ENCODE measurements at regions not wholly inside any gene's neighbourhood (a gene's known extent, or its start where the extent isn't known, plus 50 kb on each side); places are given as distances from the start of the nearest gene placed in this dataset.
A peak's percentile ranks its signal among the peaks of the same experiment; 100 is the strongest.

DNA sequence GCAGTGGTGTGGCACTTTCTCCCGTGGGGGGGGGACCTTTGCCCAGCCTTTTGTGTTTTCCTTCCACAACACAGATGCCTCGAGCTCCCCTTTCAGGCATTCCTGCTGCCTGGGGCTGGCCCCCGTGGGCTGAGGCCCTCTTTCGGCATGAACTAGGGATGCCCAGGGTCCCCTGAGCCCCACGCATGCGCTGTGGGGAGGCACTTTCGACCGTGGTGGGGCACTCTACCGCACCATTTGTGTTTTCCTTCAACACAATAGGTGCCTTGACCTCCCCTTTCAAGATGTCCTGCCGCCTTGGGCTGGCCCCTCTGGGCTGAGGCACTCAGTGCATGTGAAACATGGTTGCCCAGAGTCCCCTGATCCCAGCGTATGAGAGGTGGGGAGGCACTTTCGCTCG lies 363.7 kb downstream of the ALG10 start:
- no peak for DNase-seq

DNA sequence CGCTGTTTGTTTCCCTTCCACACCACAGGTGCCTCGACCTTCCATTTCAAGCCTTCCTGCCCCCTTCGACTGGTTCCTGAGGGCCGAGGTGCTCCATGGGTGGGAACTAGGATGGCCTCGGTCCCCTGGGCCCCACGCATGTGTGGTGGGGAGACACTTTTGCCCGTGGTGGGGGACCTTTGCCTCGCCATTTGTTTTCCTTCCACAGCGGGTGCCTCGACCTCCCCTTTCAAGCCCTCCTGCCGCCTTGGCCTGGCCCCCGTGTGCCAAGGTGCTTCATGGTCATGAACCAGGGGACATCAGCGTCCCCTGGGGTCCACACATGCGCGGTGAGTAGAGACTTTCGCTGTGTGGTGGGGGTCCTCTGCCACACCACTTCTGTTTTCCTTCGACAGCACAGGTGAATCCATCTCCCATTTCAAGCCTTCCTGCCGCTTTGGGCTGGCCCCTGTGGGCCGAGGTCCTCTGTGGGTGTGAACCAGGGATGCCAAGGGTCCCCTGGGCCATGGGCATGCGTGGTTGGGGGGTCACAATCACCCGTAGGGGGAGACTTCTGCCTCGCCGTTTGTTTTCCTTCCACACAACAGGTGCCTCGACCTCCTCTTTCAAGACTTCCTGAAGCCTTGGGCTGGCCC lies 364.4 kb downstream of the ALG10 start:
- DNase-seq = no peak

- no peak for DNase-seq
These were observed 365.7 kb downstream of the ALG10 start for GRCh38 chr12:34387711-34388635.

- DNase-seq = no peak
These were observed 366.5 kb downstream of the ALG10 start for GRCh38 chr12:34388636-34389377.

- DNase-seq = no peak
These were observed 367.3 kb downstream of the ALG10 start for GRCh38 chr12:34389378-34390170.

GRCh38 chr12:34390171-34390841 lies 368.0 kb downstream of the ALG10 start:
- DNase-seq = no peak

DNA sequence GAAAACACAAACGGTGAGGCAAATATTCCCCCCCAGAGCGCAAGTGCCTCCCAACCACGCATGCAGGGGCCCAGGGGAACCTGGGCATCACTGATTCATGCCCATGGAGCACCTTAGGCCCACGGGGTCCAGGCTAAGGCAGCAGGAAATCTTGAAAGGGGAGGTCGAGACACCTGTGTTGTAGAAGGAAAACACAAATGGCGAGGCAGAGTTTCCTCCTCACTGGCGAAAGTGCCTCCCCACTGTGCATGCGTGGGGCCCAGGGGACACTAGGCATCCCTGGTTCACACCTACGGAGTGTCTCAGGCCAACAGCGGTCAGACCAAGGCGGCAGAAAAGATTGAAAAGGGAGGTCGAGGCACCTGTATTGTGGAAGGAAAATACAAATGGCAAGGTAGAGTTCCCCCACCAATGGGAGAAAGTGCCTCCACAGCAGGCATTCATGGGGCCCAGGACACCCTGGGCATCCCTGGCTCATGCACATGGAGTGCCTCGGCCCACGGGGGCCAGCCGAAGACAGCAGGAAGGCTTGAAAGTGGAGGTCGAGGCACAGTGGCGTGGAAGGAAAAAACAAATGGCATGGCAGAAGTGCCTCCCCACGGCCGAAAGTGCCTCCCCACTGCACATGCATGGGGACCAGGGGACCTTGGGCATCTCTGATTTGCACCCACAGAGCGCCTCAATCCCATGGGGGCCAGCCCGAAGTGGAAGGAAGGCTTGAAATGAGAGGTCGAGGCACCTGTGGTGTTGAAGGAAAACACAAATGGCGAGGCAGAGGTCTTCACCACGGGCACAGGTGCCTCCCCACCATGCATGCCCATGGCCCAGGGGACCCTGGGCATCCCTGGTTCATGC lies 368.8 kb downstream of the ALG10 start:
- no peak for DNase-seq

- DNase-seq = no peak
These were observed 369.7 kb downstream of the ALG10 start for GRCh38 chr12:34391771-34392581.

- no peak for DNase-seq
These were observed 370.4 kb downstream of the ALG10 start for GRCh38 chr12:34392741-34393085.

GRCh38 chr12:34393086-34393820 lies 371.0 kb downstream of the ALG10 start:
- peak in 2 of 5 experiments; percentile 2 to 3 for DNase-seq

- DNase-seq = no peak
These were observed 371.5 kb downstream of the ALG10 start for GRCh38 chr12:34393821-34394150.

DNA sequence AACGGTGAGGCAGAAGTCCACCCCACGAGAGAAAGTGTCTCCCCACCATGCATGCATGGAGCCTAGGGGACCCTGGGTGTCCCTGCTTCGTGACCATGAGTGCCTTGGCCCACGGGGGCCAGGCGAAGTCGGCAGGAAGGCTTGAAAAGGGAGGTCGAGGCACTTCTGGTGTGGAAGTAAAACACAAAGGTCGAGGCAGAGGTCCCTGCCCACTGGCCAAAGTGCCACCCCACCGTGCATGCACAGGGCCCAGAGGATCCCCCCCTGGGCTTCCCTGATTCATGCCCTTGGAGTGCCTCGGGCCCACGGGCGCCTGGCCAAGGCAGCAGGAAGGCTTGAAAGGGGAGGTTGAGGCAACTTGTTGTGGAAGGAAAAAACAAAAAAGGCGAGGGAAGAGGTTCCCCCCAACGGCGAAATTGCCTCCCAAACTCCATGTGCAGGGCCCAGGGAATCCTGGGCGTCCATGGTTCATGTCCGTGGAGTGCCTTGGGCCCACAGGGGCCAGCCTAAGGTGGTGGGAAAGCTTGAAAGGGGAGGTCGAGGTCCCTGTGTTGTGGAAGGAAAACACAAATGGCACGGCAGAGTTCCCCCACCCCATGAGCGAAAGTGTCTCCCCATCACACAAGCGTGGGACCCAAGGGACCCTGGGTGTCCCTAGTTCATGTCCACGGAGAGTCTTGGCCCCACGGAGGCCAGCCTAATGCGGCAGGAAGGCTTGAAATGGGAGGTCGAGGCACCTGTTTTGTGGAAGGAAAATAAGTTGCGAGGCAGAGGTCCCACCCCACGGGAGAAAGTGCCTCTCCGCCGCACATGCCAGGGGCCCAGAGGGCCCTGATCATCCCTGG lies 372.1 kb downstream of the ALG10 start:
- peak in 2 of 5 experiments; percentile 1 to 3 for DNase-seq

GRCh38 chr12:34395056-34396005 lies 373.0 kb downstream of the ALG10 start:
- DNase-seq = peak in 1 of 5 experiments; percentile 6

- peak in 1 of 5 experiments; percentile 7 for DNase-seq
These were observed 373.9 kb downstream of the ALG10 start for GRCh38 chr12:34396006-34396860.

DNA sequence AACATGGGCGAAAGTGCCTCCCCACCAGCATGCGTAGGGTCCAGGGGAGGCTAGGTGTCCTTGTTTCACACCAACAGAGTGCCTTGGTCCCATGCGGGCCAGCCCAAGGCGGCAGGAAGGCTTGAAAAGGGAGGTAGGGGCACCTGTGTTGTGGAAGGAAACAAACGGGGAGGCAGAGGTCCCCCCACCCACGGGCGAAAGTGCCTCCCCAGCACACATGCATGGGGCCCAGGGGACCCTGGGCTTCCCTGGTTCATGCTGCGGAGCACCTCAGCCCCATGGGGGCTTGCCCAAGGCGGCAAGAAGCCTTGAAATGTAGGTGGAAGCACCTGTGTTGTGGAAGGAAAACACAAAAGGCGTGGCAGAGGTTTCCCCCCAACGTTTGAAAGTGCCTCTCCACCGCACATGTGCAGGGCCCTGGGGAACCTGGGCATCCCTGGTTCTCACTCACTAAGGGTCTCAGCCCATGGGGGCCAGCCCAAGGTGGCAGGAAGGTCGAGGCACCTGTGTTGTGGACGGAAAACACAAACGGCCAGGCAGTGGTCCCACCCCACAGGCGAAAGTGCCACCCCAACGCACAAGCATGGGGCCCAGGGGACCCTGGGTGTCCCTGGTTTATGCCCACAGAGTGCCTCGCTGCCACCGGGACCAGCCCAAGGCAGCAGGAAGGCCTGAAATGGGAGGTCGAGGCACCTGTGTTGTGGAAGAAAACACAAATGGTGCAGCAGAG lies 374.7 kb downstream of the ALG10 start:
- DNase-seq = peak in 2 of 5 experiments; percentile 0 to 2

All from T-helper 2 cell (primary cell).